Mesenchymal stem cell (in vitro differentiated cells and primary cell): ENCODE measurements at regions not wholly inside any gene's neighbourhood (a gene's known extent, or its start where the extent isn't known, plus 50 kb on each side); places are given as distances from the start of the nearest gene placed in this dataset.

ENCODE experiments used
- DNase-seq: peaks from one replicate; pipeline ENCODE4 v3.0.0-alpha.2; 2013
- H2AFZ ChIP-seq: one replicate; pipeline ENCODE4 v1.6.1; 2013; ENCODE audit warnings: low read depth, mild to moderate bottlenecking, control low read depth, inconsistent platforms, low read length, moderate library complexity
- H2AK5ac ChIP-seq: 2 replicates; pipeline ENCODE4 v1.6.1; 2013; ENCODE audit warnings: low read length, moderate library complexity, mild to moderate bottlenecking, inconsistent platforms; ENCODE audit not compliant: severe bottlenecking
- H2BK120ac ChIP-seq: one replicate; pipeline ENCODE4 v1.6.1; 2013; ENCODE audit warnings: low read depth, mild to moderate bottlenecking, inconsistent platforms, low read length, moderate library complexity
- H2BK12ac ChIP-seq, 2 experiments: one replicate each; pipeline ENCODE4 v1.6.1; 2013; ENCODE audit warnings: inconsistent platforms in 2 of 2, low read length in 2 of 2, mild to moderate bottlenecking in 2 of 2, moderate library complexity in 2 of 2, control low read depth in 1 of 2
- H2BK15ac ChIP-seq: one replicate; pipeline ENCODE4 v1.6.1; 2013; ENCODE audit warnings: mild to moderate bottlenecking, low read depth, inconsistent platforms; ENCODE audit not compliant: poor library complexity, severe bottlenecking
- H2BK5ac ChIP-seq: 2 replicates; pipeline ENCODE4 v1.6.1; 2013; ENCODE audit warnings: low read depth, mild to moderate bottlenecking, low read length, control low read depth, inconsistent platforms; ENCODE audit not compliant: poor library complexity, severe bottlenecking
- H3K14ac ChIP-seq, 2 experiments: one replicate each; pipeline ENCODE4 v1.6.1; 2013; ENCODE audit warnings: inconsistent platforms in 2 of 2, low read length in 2 of 2, control low read depth in 1 of 2, mild to moderate bottlenecking in 1 of 2, moderate library complexity in 1 of 2
- H3K18ac ChIP-seq, 2 experiments: one replicate each; pipeline ENCODE4 v1.6.1; 2013; ENCODE audit warnings: inconsistent platforms in 2 of 2, low read length in 2 of 2, control low read depth in 1 of 2, low read depth in 1 of 2, mild to moderate bottlenecking in 1 of 2
- H3K23ac ChIP-seq, 2 experiments: one replicate each; pipeline ENCODE4 v1.6.1; 2013; ENCODE audit warnings: inconsistent platforms in 2 of 2, low read length in 2 of 2, mild to moderate bottlenecking in 2 of 2, moderate library complexity in 2 of 2, control low read depth in 1 of 2
- H3K27ac ChIP-seq: 2 replicates; pipeline ENCODE4 v1.5.1; 2013; ENCODE audit warnings: mild to moderate bottlenecking, moderate library complexity, low read length, control low read depth, inconsistent platforms; ENCODE audit not compliant: poor library complexity, severe bottlenecking
- H3K27me3 ChIP-seq, 2 experiments: 2 replicates each; pipeline versions ENCODE4 v1.6.1 to v1.7.0; 2013; ENCODE audit warnings: low read length in 2 of 2, mild to moderate bottlenecking in 2 of 2, moderate library complexity in 2 of 2, control low read depth in 1 of 2, inconsistent platforms in 1 of 2; ENCODE audit not compliant: control insufficient read depth in 1 of 2, insufficient read depth in 1 of 2
- H3K36me3 ChIP-seq, 2 experiments: 2 replicates each; pipeline versions ENCODE4 v1.6.1 to v1.7.0; 2013; ENCODE audit warnings: low read length in 2 of 2, control low read depth in 1 of 2, inconsistent platforms in 1 of 2, low read depth in 1 of 2, mild to moderate bottlenecking in 1 of 2; ENCODE audit not compliant: insufficient read depth in 2 of 2, control insufficient read depth in 1 of 2
- H3K4ac ChIP-seq, 2 experiments: one replicate each; pipeline ENCODE4 v1.6.1; 2013; ENCODE audit warnings: inconsistent platforms in 2 of 2, low read length in 2 of 2, mild to moderate bottlenecking in 2 of 2, moderate library complexity in 2 of 2, control low read depth in 1 of 2, low read depth in 1 of 2
- H3K4me1 ChIP-seq: 2 replicates; pipeline ENCODE4 v1.6.1; 2013; ENCODE audit warnings: low read depth, low read length, control low read depth; ENCODE audit not compliant: control insufficient read depth, insufficient read depth
- H3K4me2 ChIP-seq: 2 replicates; pipeline ENCODE4 v1.6.1; 2013; ENCODE audit warnings: low read length, mild to moderate bottlenecking, inconsistent platforms; ENCODE audit not compliant: poor library complexity, severe bottlenecking
- H3K4me3 ChIP-seq, 2 experiments: 2 replicates each; pipeline versions ENCODE4 v1.5.1 to v1.7.0; 2013; ENCODE audit warnings: low read length in 2 of 2, mild to moderate bottlenecking in 2 of 2, control low read depth in 1 of 2, low read depth in 1 of 2; ENCODE audit not compliant: insufficient read depth in 1 of 2
- H3K79me1 ChIP-seq: replicated peaks from 2 replicates; pipeline ENCODE4 v1.6.1; 2013; ENCODE audit warnings: mild to moderate bottlenecking, control low read depth, low read length, inconsistent platforms; ENCODE audit not compliant: poor library complexity, severe bottlenecking
- H3K9ac ChIP-seq: 2 replicates; pipeline ENCODE4 v1.7.0; 2013; ENCODE audit warnings: mild to moderate bottlenecking, low read length, moderate library complexity
- H3K9me3 ChIP-seq: 2 replicates; pipeline ENCODE4 v1.7.0; 2013; ENCODE audit warnings: mild to moderate bottlenecking, low read length; ENCODE audit not compliant: control insufficient read depth
- H4K8ac ChIP-seq: one replicate; pipeline ENCODE4 v1.6.1; 2013; ENCODE audit warnings: inconsistent platforms, mild to moderate bottlenecking, low read length, moderate library complexity
- H4K91ac ChIP-seq: one replicate; pipeline ENCODE4 v1.6.1; 2013; ENCODE audit warnings: mild to moderate bottlenecking, low read length, inconsistent platforms
- WGBS: methylation state at CpG from one replicate; pipeline ENCODE4 v1.1.7; 2013; ENCODE audit warnings: mixed read lengths; 5-methylcytosine and 5-hydroxymethylcytosine counted together

DNA sequence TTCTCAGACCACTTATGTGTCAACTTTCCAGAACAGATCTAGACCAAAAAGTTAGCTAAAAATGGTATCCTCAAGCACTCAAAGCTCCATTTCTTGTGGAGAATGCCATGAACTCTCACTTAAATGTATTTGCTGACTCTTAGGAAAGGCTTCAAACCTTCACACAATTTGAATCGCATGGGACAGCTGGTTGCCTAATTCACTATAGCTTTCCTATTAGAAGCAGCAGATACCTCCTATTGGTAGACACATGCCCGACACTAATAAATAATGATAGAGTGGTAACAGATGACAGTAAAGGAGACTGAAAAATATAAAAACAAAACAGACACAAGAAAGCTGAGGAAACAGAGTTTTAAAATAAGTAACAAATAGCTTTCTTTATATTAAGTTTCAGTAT lies 818.5 kb downstream of the XPNPEP1 start:
- no peak overlapping the region for H3K4ac ChIP-seq
- H2AFZ ChIP-seq, result no peak overlapping the region
- H2BK12ac ChIP-seq, result no peak overlapping the region
- no peak overlapping the region for H3K27ac ChIP-seq
- H4K8ac ChIP-seq, result no peak overlapping the region
- H3K36me3 ChIP-seq, result no peaks in the 10 kb centered on the region
- no peak overlapping the region for H3K18ac ChIP-seq
- no peak overlapping the region for H3K4me2 ChIP-seq
- WGBS, result 100% methylated on average over 1 of the region's 2 CpGs
- H4K91ac ChIP-seq, result no peak overlapping the region
- H3K14ac ChIP-seq, result no peak overlapping the region
- no peaks in the 10 kb centered on the region for H3K4me1 ChIP-seq
- H3K79me1 ChIP-seq, result no peaks in the 10 kb centered on the region
- H3K9me3 ChIP-seq, result peaks cover 4% of the 10 kb centered on the region
- H3K9ac ChIP-seq, result no peak overlapping the region
- H2BK120ac ChIP-seq, result no peak overlapping the region
- no peak for DNase-seq
- no peak overlapping the region for H2BK5ac ChIP-seq
- H2BK15ac ChIP-seq, result no peak overlapping the region
- H2AK5ac ChIP-seq, result no peak overlapping the region
- no peak overlapping the region for H3K23ac ChIP-seq
- no peak overlapping the region for H3K4me3 ChIP-seq
- H3K27me3 ChIP-seq, result no peaks in the 10 kb centered on the region

DNA sequence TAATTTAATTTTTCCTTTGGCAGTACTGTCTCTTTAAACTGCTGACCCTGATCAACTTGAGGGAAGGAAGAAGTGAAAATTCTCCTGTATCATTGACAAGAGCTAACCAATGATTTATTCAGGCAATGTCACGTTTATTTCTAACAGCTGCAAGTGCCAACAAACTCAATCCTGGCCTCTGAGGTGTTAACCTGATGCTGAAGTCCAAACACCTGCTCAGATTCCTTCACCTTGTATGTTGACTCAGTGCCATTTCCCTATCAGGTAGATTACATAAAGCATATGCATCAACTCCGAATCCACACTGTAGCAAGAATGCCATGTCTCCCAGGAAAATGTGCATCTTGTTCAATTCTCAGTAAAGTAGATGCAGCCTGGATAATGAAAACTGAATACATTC lies 820.0 kb downstream of the XPNPEP1 start:
- Histone ChIP-seq H2BK5ac (no peak overlapping the region), H3K4me3 (no peak overlapping the region)

DNA sequence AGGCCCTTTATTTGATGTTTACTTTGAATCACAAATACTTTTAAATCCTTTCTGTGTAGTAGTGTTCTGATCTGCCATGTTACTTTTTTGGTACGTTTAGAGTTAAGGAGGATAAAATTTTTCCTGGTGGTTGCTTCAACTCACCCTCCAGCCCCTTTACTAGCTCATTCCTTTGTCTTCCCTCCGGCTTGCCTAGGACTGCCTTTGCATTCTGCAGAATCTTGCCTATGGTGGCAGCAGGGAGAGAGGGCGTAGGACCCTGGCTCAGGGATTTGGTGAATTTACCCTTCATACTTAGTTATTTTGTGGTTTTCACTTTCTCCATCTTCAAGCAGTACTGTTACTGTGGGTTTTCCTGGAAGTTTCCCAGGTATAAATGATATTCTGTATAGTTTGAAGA lies 833.5 kb downstream of the XPNPEP1 start:
- Histone ChIP-seq H3K23ac (no peak overlapping the region), H3K18ac (no peak overlapping the region), H3K4me3 (no peak overlapping the region), H3K9ac (no peak overlapping the region), H3K9me3 (peaks cover 7% of the 10 kb centered on the region), H2AFZ (no peak overlapping the region), H4K8ac (no peak overlapping the region), H3K27ac (no peak overlapping the region), H3K4me2 (no peak overlapping the region), H2BK5ac (no peak overlapping the region), H3K14ac (no peak overlapping the region), H2BK12ac (no peak overlapping the region), H3K36me3 (no peaks in the 10 kb centered on the region), H3K27me3 (no peaks in the 10 kb centered on the region), H3K79me1 (no peaks in the 10 kb centered on the region), H4K91ac (no peak overlapping the region), H3K4me1 (no peaks in the 10 kb centered on the region), H3K4ac (no peak overlapping the region), H2BK120ac (no peak overlapping the region), H2BK15ac (no peak overlapping the region), H2AK5ac (no peak overlapping the region)
- 100% methylated on average over 1 of the region's 3 CpGs for WGBS
- DNase-seq, result no peak

More for the DNA sequence above, 820.0 kb downstream of the XPNPEP1 start:
- no peak overlapping the region for H3K18ac ChIP-seq
- no peak overlapping the region for H3K4ac ChIP-seq
- no peak overlapping the region for H2AK5ac ChIP-seq
- no peak overlapping the region for H3K23ac ChIP-seq
- H3K4me1 ChIP-seq, result no peaks in the 10 kb centered on the region
- no peak overlapping the region for H4K8ac ChIP-seq
- H3K79me1 ChIP-seq, result no peaks in the 10 kb centered on the region
- H3K27ac ChIP-seq, result no peak overlapping the region
- 77% methylated on average over 2 of the region's 2 CpGs for WGBS
- H2BK15ac ChIP-seq, result no peak overlapping the region
- no peak overlapping the region for H4K91ac ChIP-seq
- peaks cover 4% of the 10 kb centered on the region for H3K9me3 ChIP-seq
- no peak overlapping the region for H2BK12ac ChIP-seq
- H2BK120ac ChIP-seq, result no peak overlapping the region
- no peak overlapping the region for H3K14ac ChIP-seq
- no peak overlapping the region for H3K4me2 ChIP-seq
- no peaks in the 10 kb centered on the region for H3K27me3 ChIP-seq
- no peak for DNase-seq
- no peak overlapping the region for H2AFZ ChIP-seq
- H3K36me3 ChIP-seq, result no peaks in the 10 kb centered on the region
- H3K9ac ChIP-seq, result no peak overlapping the region

DNA sequence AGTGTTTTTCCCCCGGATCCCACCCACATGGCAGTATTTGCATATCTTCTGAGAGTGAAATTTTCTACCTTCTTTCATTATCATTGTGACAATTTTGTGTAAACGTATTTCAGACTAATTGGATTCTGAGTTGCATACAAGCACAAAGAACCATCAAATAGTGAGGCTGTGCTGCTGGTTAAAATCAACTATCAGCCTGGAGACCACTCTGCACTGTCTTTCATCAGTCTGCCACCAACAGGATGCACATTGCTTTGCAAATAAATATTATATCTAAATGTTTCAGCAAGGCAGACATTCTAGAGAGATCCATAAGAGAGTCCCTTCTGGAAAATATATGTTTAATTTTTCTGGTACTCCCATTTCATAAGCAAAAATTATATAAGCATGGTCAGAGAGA lies 851.8 kb downstream of the XPNPEP1 start:
- Histone ChIP-seq H3K4me3 (no peak overlapping the region), H3K4ac (no peak overlapping the region), H3K4me1 (no peaks in the 10 kb centered on the region), H3K79me1 (no peaks in the 10 kb centered on the region), H3K27me3 (no peaks in the 10 kb centered on the region), H3K4me2 (no peak overlapping the region), H2BK15ac (no peak overlapping the region), H2BK5ac (no peak overlapping the region), H4K8ac (no peak overlapping the region), H3K36me3 (no peaks in the 10 kb centered on the region), H3K18ac (no peak overlapping the region), H3K27ac (no peak overlapping the region), H3K9ac (no peak overlapping the region), H2AK5ac (no peak overlapping the region), H4K91ac (no peak overlapping the region), H2AFZ (no peak overlapping the region), H2BK12ac (no peak overlapping the region), H3K14ac (no peak overlapping the region), H2BK120ac (no peak overlapping the region), H3K9me3 (peaks cover 4% of the 10 kb centered on the region), H3K23ac (no peak overlapping the region)
- DNase-seq, result no peak
- whole genome bisulfite sequencing, result 17% methylated on average over 1 of the region's 2 CpGs
